Hepatocyte (in vitro differentiated cells): ENCODE measurements at regions not wholly inside any gene's neighbourhood (a gene's known extent, or its start where the extent isn't known, plus 50 kb on each side); places are given as distances from the start of the nearest gene placed in this dataset.

Experiments
- CTCF ChIP-seq: fragments of 200-600 bp; sonication (generic); IDR thresholded peaks from 2 replicates; pipeline ENCODE4 v1.5.1; 2016; ENCODE audit warnings: antibody characterized with exemption, mild to moderate bottlenecking; ENCODE audit not compliant: poor library complexity
- EZH2 ChIP-seq: fragments of 200-600 bp; sonication (generic); IDR thresholded peaks from 2 replicates; pipeline ENCODE4 v1.6.1; 2016; ENCODE audit warnings: antibody characterized with exemption, mild to moderate bottlenecking, borderline replicate concordance

- TF ChIP-seq CTCF (no peak), EZH2 (no peak)
Observed at GRCh38 chr1:73009311-73009710, 727.0 kb upstream of the NEGR1 start.
